Thymus (tissue), 11 donors: ENCODE measurements at regions not wholly inside any gene's neighbourhood (a gene's known extent, or its start where the extent isn't known, plus 50 kb on each side); places are given as distances from the start of the nearest gene placed in this dataset.

Experiments used
- DNase-seq, 9 donors: peaks; one replicate each; pipeline ENCODE4 v3.0.0-alpha.2; 2013; ENCODE audit warnings: low spot score in 9 of 9, low read depth in 6 of 9, missing footprints in 1 of 9
- H3K27ac ChIP-seq, 2 donors: one replicate each; pipeline ENCODE4 v1.5.1; 2013; ENCODE audit warnings: control low read depth in 1 of 2, low read depth in 1 of 2, low read length in 1 of 2, mild to moderate bottlenecking in 1 of 2, moderate library complexity in 1 of 2
- H3K27me3 ChIP-seq, 2 donors: one replicate each; pipeline ENCODE4 v1.5.1; 2013; ENCODE audit warnings: low read length in 1 of 2; ENCODE audit not compliant: control insufficient read depth in 2 of 2, insufficient read depth in 1 of 2
- H3K36me3 ChIP-seq, 2 donors: one replicate each; pipeline ENCODE4 v1.5.1; 2013; ENCODE audit warnings: low read length in 1 of 2, mild to moderate bottlenecking in 1 of 2, moderate library complexity in 1 of 2; ENCODE audit not compliant: control insufficient read depth in 2 of 2, insufficient read depth in 2 of 2
- H3K4me1 ChIP-seq, 2 donors: one replicate each; pipeline ENCODE4 v1.5.1; 2013; ENCODE audit warnings: low read length in 2 of 2; ENCODE audit not compliant: control insufficient read depth in 2 of 2, insufficient read depth in 2 of 2
- H3K4me3 ChIP-seq, 2 donors: one replicate each; pipeline ENCODE4 v1.5.1; 2013; ENCODE audit warnings: low read length in 2 of 2, control low read depth in 1 of 2, mild to moderate bottlenecking in 1 of 2
- H3K9me3 ChIP-seq, 2 donors: one replicate each; pipeline ENCODE4 v1.5.1; 2013; ENCODE audit warnings: low read length in 1 of 2, mild to moderate bottlenecking in 1 of 2; ENCODE audit not compliant: control insufficient read depth in 2 of 2, insufficient read depth in 1 of 2
- WGBS: extraction: QIAGEN DNeasy Blood & Tissue Kit; methylation state at CpG from one replicate; pipeline ENCODE4 v1.1.7; 2013; 5-methylcytosine and 5-hydroxymethylcytosine counted together
- donor health status: healthy.

DNA sequence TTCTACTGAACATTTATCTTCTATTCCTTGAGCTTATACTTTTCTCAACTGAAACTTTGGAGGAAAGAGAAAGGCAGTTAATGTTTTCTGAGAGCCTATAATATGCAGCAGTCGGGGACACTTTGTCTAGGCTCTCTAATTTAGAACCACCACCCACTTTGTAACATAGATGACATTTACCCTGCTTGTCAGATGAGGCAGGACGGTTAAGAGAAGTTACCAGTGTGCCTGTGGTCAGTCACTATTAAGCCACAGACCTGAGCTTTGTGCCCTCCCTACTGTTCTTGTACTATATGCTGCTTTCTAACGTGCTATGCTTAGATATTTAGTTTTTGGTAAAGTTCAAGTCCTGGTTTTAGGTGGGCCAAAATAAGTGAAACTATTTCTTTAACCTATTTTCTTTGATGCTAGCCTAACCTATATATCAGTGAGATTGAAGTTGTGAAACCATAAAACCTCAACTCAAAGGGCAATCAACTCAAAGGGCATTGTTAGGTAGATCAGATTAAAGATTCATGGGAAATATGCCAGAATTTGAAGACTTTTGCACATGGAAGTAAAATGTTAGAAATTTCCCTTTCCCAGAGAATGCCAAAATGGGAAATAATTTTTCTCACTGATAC is 156.5 kb upstream of the AGR3 start:
- Histone ChIP-seq H3K9me3 (no peaks in the 10 kb centered on the region), H3K27ac (no peak overlapping the region), H3K27me3 (no peaks in the 10 kb centered on the region), H3K4me3 (no peak overlapping the region), H3K4me1 (no peaks in the 10 kb centered on the region), H3K36me3 (no peaks in the 10 kb centered on the region)
- no peak for DNase-seq
- 94% methylated on average over 3 of the region's 3 CpGs for WGBS

DNA sequence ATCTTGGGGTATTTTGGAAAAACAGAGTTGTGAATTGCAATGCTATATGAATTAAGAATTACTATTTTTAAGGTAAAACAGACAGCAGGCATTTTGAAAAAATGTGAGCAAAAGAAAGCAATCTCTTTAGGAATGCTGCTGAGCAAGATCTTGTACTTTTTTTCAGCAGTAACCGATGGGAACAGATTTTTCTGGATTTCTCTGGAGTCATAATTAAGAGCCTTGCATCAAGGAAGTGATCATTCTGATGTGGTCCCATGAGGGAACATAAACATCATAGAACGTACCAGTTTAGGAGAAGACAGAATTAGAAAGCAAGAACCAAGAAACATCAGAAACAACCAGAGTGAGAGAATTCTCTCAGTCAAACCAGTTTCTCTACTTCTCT is 157.0 kb upstream of the AGR3 start:
- Histone ChIP-seq H3K9me3 (no peaks in the 10 kb centered on the region), H3K27me3 (no peaks in the 10 kb centered on the region), H3K4me1 (no peaks in the 10 kb centered on the region), H3K36me3 (no peaks in the 10 kb centered on the region), H3K4me3 (no peak overlapping the region), H3K27ac (no peak overlapping the region)
- DNase-seq = no peak
- 68% methylated on average over 2 of the region's 2 CpGs for WGBS

DNA sequence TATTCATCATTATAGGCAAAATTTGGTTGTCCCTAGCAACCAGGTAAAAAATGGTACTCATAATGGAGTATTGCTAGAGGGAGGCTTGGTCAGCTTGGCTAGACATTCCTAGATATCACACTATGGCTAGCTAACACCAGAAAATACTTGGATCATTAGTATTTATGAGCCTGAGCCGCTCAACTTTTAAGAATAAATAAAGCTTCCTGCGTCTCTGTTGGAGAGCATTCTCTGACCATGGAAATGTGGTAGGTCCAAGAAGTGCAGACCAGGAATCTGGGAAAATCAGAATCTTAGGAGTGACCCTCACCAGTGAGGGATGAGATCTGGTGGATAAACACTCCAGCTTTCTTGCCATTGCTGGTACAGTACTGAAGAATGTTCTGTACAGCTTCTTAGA is 157.6 kb upstream of the AGR3 start:
- Histone ChIP-seq H3K4me3 (no peak overlapping the region), H3K27me3 (no peaks in the 10 kb centered on the region), H3K27ac (no peak overlapping the region), H3K4me1 (no peaks in the 10 kb centered on the region), H3K36me3 (no peaks in the 10 kb centered on the region), H3K9me3 (no peaks in the 10 kb centered on the region)
- 96% methylated on average over 2 of the region's 2 CpGs for WGBS
- DNase-seq = no peak

DNA sequence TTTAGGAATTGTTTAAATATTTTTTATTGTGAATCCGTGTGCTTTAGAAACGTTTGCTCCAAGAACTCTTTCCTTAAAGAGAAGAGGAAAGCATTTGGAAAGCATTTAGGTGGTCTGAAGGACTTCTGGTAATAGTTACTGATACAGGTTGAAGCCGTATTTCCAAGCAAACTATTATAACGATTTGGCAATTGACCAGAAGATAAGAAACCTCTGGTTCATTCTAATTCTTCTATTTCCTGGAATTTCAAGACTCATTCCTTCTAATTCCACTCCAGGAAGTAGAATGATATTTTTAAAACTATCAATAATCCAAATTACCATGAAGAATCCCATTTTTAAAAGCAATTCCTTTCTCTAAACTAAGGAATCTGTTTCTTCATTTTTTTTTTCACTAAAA is 158.9 kb upstream of the AGR3 start:
- no peak for DNase-seq
- Histone ChIP-seq H3K27ac (no peak overlapping the region), H3K4me1 (no peaks in the 10 kb centered on the region), H3K9me3 (no peaks in the 10 kb centered on the region), H3K4me3 (no peak overlapping the region), H3K36me3 (no peaks in the 10 kb centered on the region), H3K27me3 (no peaks in the 10 kb centered on the region)
- WGBS = 95% methylated on average over 4 of the region's 4 CpGs

DNA sequence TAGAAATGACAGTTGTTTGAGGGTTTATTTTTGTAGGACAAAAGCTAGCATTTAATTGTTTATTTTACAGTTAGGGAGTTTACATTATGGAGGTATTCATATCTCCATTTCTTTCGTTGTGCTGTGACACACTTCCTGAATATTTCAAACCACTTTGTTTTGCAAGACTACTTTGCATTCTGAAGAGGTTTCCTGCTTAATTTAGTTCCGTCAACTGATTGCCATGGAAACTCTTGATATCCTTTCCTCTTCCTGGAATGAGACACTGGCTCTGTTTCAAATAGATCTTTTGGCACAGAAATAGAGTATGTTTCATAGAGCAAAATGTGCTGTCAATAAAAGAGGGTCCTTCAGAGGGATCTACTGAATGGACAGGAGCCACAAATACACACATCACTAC is 159.5 kb upstream of the AGR3 start:
- peak in 3 of 9 donors; percentile 2 to 23 (median 8) for DNase-seq
- H3K36me3 ChIP-seq = no peaks in the 10 kb centered on the region
- H3K4me3 ChIP-seq = no peak overlapping the region
- no peaks in the 10 kb centered on the region for H3K27me3 ChIP-seq
- H3K27ac ChIP-seq = no peak overlapping the region
- no peaks in the 10 kb centered on the region for H3K9me3 ChIP-seq
- 16% methylated on average over 2 of the region's 2 CpGs for WGBS
- H3K4me1 ChIP-seq = no peaks in the 10 kb centered on the region

DNA sequence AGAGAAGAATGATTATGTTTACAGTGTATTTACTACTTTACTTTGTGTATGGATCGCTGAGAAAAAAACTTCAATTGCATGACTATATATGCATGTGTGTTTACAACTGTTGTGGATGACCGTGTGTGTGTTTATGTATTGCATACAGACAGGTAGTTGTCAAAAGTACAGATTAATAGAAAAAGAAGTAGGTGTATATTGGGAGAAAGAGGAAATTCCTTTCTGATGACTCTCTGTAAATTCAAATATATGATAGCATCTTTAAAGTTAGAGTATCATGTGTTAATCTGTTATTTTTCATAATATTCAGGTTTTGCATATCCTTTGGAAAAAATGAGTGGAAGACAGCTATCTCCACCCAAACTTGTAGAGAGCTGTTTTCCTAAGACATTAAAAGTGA is 160.4 kb upstream of the AGR3 start:
- Histone ChIP-seq H3K9me3 (no peaks in the 10 kb centered on the region), H3K4me3 (no peak overlapping the region), H3K36me3 (no peaks in the 10 kb centered on the region), H3K27me3 (no peaks in the 10 kb centered on the region), H3K4me1 (no peaks in the 10 kb centered on the region), H3K27ac (no peak overlapping the region)
- DNase-seq = no peak
- 97% methylated on average over 2 of the region's 2 CpGs for WGBS

DNA sequence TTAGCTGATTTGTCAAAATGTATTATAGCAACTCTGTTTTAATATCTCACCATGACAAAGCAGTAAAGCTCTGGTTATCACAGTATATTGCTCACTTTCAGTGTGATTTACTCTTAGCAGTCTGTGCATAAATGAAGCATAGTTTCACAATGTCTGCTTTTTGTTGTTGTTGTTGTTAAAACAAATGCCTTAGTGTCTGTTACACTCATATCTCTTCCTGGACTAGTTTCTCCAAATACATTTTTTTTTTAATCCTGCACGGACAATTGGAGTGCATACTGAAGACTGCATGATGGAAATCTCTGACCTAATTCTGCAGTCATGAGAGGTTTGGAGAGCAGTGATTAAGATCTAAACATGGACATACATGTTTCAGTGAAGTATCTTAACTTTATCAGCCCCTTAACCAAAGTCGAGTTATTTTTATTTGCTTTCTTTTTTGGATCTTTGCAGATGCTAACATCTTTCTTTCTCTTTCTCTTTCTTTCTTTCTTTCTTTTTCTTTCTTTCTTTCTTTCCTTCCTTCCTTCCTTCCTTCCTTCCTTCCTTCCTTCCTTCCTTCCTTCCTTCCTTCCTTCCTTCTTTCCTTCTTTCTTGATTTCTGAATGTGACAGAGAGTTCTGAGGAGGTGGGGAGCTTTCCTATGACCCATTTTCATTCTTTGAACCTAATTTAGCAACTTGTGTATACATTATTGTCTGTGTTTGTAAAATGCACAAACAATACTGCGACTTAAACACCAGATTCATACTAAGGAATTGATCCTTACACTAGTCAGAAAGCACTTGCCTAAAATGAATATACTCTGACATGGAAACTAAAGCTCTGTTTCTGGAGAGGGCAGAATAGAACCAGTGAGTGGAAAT is 161.5 kb upstream of the AGR3 start:
- no peak for DNase-seq
- Histone ChIP-seq H3K9me3 (no peaks in the 10 kb centered on the region), H3K36me3 (no peaks in the 10 kb centered on the region), H3K4me3 (no peak overlapping the region), H3K27ac (no peak overlapping the region), H3K27me3 (no peaks in the 10 kb centered on the region), H3K4me1 (no peaks in the 10 kb centered on the region)
- 83% methylated on average over 3 of the region's 3 CpGs for WGBS

DNA sequence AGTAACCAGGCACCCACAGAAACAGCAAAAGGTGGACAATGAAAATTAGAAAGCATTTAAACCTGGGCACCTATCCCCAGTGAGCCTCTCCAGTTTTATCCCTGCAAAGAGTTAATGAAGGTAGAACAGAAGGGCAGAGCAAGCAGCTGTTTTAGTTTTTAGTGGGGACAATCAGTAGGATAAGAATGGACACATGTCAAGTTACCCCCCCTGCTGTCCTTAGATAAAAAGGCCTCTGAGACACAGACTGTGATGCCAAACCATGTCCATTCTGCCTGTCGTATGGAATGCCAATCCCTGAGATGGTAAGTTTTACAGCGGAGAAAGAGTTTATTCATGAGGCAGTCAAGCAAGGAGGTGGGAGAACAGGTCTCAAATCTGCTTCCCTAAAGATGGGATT is 162.6 kb upstream of the AGR3 start:
- Histone ChIP-seq H3K27ac (no peak overlapping the region), H3K9me3 (no peaks in the 10 kb centered on the region), H3K36me3 (no peaks in the 10 kb centered on the region), H3K27me3 (no peaks in the 10 kb centered on the region), H3K4me1 (no peaks in the 10 kb centered on the region), H3K4me3 (no peak overlapping the region)
- WGBS = 97% methylated on average over 2 of the region's 2 CpGs
- DNase-seq = no peak

DNA sequence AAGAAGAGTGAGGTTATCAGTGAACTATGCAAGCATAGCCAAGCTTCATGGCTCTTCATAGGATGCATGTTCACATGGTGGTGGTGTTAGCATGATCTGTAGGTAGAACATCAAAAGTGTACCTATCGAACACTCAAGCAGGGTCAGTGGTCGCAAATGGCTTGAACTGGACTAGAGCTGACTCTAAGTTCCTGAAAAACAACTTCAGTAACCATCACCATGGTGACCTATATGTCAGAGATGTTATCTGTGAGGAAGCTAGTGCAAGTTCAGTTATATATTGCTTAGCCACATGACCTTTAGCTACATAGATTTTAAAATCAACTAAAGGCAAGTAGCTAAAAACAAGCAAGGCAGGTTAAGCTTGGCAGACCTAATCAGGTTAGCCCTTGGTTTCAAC is 163.1 kb upstream of the AGR3 start:
- no peak for DNase-seq
- Histone ChIP-seq H3K27ac (no peak overlapping the region), H3K9me3 (no peaks in the 10 kb centered on the region), H3K27me3 (no peaks in the 10 kb centered on the region), H3K4me1 (no peaks in the 10 kb centered on the region), H3K36me3 (no peaks in the 10 kb centered on the region), H3K4me3 (no peak overlapping the region)
- WGBS = 98% methylated on average over 2 of the region's 2 CpGs
